AG09309 (cell line): ENCODE measurements at regions not wholly inside any gene's neighbourhood (a gene's known extent, or its start where the extent isn't known, plus 50 kb on each side); places are given as distances from the start of the nearest gene placed in this dataset.
"Not testable (repeated sequence)": the region's sequence is repeated elsewhere in the genome, so short reads cannot be mapped to it uniquely, and the experiment has no call there.

Source experiments
- DNase-seq: peaks from one replicate; pipeline ENCODE4 v3.0.0-alpha.2; 2010; ENCODE audit warnings: low read depth
- H3K4me3 ChIP-seq: 2 replicates; pipeline ENCODE4 v1.5.1; 2011; ENCODE audit warnings: mild to moderate bottlenecking, low read depth, low read length, moderate library complexity; ENCODE audit not compliant: control insufficient read depth
- CTCF ChIP-seq: IDR thresholded peaks from 2 replicates; pipeline ENCODE4 v1.5.1; 2011; ENCODE audit warnings: mild to moderate bottlenecking, low read depth, low read length, inconsistent platforms; ENCODE audit not compliant: insufficient read depth, control insufficient read depth; ENCODE audit errors: missing control alignments

DNA sequence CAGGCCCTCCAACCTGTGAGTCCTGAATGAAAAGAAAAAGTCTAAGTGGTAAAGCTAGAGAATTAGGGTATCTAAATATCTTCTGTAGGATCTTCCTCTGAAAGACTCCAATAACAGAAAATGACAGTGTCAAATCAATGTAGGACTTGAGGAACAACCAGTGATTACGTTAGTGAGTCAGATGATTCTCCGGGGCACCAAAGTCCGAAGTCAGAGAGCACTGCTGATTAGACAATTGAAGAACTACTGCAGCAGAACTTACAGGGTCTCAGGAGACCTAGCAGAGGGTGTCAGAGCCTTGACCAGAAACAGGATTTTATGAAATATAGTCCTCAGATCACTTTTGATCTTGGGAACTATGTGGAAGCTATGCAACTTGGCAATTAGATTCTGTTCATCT lies 605.8 kb downstream of the EPHA3 start:
- H3K4me3 ChIP-seq = no peak overlapping the region
- no peak for TF ChIP-seq CTCF
- DNase-seq = no peak

DNA sequence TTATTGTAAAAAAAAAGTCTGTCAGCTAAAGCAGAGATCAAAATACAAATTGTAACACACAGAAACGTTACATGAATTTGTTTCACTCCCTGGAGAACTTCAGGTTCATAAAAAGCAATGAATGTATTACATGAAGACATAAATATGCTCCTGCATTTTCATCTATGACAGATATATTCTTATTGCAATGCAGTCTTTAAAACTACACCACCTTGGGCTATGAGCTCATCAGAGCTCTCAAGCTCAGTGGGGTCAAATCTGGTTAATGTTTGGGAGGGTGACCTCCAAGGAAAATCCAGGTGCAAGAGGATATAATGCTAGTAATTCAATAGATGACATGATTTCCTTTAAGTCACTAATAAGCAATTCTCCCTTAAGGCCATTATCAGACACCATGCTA lies 606.8 kb downstream of the EPHA3 start:
- no peak overlapping the region for H3K4me3 ChIP-seq
- no peak for DNase-seq
- TF ChIP-seq CTCF = no peak

GRCh38 chr3:89740080-89740880 lies 632.9 kb downstream of the EPHA3 start:
- no peak for DNase-seq
- H3K4me3 ChIP-seq = no peak overlapping the region
- no peak for TF ChIP-seq CTCF

GRCh38 chr3:89740881-89741177 lies 633.4 kb downstream of the EPHA3 start:
- no peak for TF ChIP-seq CTCF
- no peak overlapping the region for H3K4me3 ChIP-seq
- no peak for DNase-seq

GRCh38 chr3:89742546-89742945 lies 635.1 kb downstream of the EPHA3 start:
- no peak for TF ChIP-seq CTCF
- DNase-seq = no peak
- no peak overlapping the region for H3K4me3 ChIP-seq

- H3K4me3 ChIP-seq, DNase-seq: not testable (repeated sequence)
These were observed 640.3 kb downstream of the EPHA3 start for GRCh38 chr3:89747541-89748278.

GRCh38 chr3:89762405-89762804 lies 655.0 kb downstream of the EPHA3 start:
- TF ChIP-seq CTCF = no peak
- DNase-seq = no peak
- H3K4me3 ChIP-seq = no peak overlapping the region
